ENCODE measurements at regions not wholly inside any gene's neighbourhood (a gene's known extent, or its start where the extent isn't known, plus 50 kb on each side); places are given as distances from the start of the nearest gene placed in this dataset.

- TF ChIP-seq ELK1 (IDR thresholded peaks at IDR 0.05; ENCODE audit: borderline replicate concordance, low read depth, low read length): no peak
- TF ChIP-seq BHLHE40 (IDR thresholded peaks at IDR 0.05; ENCODE audit: low read depth, low read length): no peak
Measured at GRCh38 chr12:75874441-75874840, 157.1 kb downstream of the PHLDA1 start (continued).

GRCh38 chr12:75872762-75873161 lies 158.8 kb downstream of the PHLDA1 start:
- peak overlapping the region; percentile 36; the same call in 1 of the 3 replicates for H2BK15ac ChIP-seq (ENCODE audit: low read depth, low read length)
- no peak overlapping the region for H3K4me2 ChIP-seq (ENCODE audit: low read depth, low read length)
- H3K23ac ChIP-seq (ENCODE audit: low read depth, low read length): no peak overlapping the region
- dilution Hi-C loops (cut with HindIII; ENCODE audit: low sequenced_read_pairs, unreplicated experiment): no loop called here
- no peaks in the 10 kb centered on the region for H3K36me3 ChIP-seq (ENCODE audit: control insufficient read depth, insufficient read depth, low read length)
- in situ Hi-C loops (cut with MboI; ENCODE audit: low sequenced_read_pairs): no loop called here
- no peak overlapping the region for H3K27ac ChIP-seq (ENCODE audit: insufficient read depth, low read length)
- H2AK9ac ChIP-seq (replicated peaks; ENCODE audit: low read depth, low read length, poor library complexity): no peak overlapping the region
- DNase-seq (no peak), ATAC-seq (ENCODE audit: low read depth) (no peak)
- H4K20me1 ChIP-seq (ENCODE audit: insufficient read depth, low read length): no peaks in the 10 kb centered on the region
- H3K18ac ChIP-seq (ENCODE audit: low read depth, low read length): peak overlapping the region; percentile 47; the same call in 1 of the 2 replicates
- no peak for TF ChIP-seq FOS (IDR thresholded peaks at IDR 0.05; ENCODE audit: low read depth, low read length)
- no peak overlapping the region for H3K4me3 ChIP-seq (ENCODE audit: insufficient read depth, low read depth, low read length)
- 0 out of 2 replicates have a peak overlapping the region, but pooled peaks have one; percentile 8 for H3K14ac ChIP-seq (replicated peaks; ENCODE audit: low read depth, low read length)
- H2BK20ac ChIP-seq (ENCODE audit: low read depth, low read length): 0 out of 2 replicates have a peak overlapping the region, but pooled peaks have one; percentile 2
- peak overlapping the region; percentile 36; the same call in 1 of the 2 replicates for H3K4ac ChIP-seq (ENCODE audit: low read depth, low read length)
- no peaks in the 10 kb centered on the region for H3K27me3 ChIP-seq (ENCODE audit: control insufficient read depth, insufficient read depth, low read length)
- WGBS, 2 experiments (ENCODE audit: extremely low coverage in 2 of 2, insufficient read length in 1 of 2): 100% methylated on average over 1 of the region's 2 CpGs; no CpG with 5 or more reads in 1 of the 2 experiments
- no peaks in the 10 kb centered on the region for H3K9me3 ChIP-seq (ENCODE audit: control insufficient read depth, insufficient read depth, low read length)
- ChIA-PET POLR2A (ENCODE audit: unreplicated experiment) (no interaction called here), CTCF (no interaction called here)
- no peak overlapping the region for H3K56ac ChIP-seq (ENCODE audit: extremely low read depth, insufficient read depth, low read length)
- no peak overlapping the region; the same call in 1 of the 2 replicates for H2BK120ac ChIP-seq (ENCODE audit: low read depth, low read length)
- H2AFZ ChIP-seq (replicated peaks; ENCODE audit: low read length, poor library complexity): no peak overlapping the region
- H3K9me1 ChIP-seq (ENCODE audit: insufficient read depth, low read length): peaks cover 7% of the 10 kb centered on the region
- H3K79me1 ChIP-seq (ENCODE audit: low read depth in 1 of 2, low read length in 2 of 2): peaks cover 0 to 4% of the 10 kb centered on the region in 2 experiments; a peak in 1 of 4 replicates
- H2AK5ac ChIP-seq (ENCODE audit: low read depth, low read length): peak overlapping the region; percentile 44
- peaks cover 14% of the 10 kb centered on the region for H3K4me1 ChIP-seq (ENCODE audit: control insufficient read depth, insufficient read depth, low read length)
- peak overlapping the region; percentile 35; the same call in 1 of the 2 replicates for H4K5ac ChIP-seq (ENCODE audit: low read depth, low read length)
- intact Hi-C loops (cut with micrococcal nuclease): loop anchor here (10.0 kb wide), 1 partner anchor 118 kb away; no protein-coding TSS in a partner anchor
- no TSS peak for BruUV-seq (replicated peaks)
- no peak overlapping the region for H3K9ac ChIP-seq (ENCODE audit: low read depth, low read length)
- peak overlapping the region; percentile 8 to 17; a peak in 1 of 4 replicates for H4K8ac ChIP-seq (ENCODE audit: low read depth in 2 of 2, low read length in 2 of 2)
- H2BK5ac ChIP-seq (ENCODE audit: low read depth, low read length, poor library complexity, severe bottlenecking): no peak overlapping the region
- peak overlapping the region; percentile 42; the same call in 1 of the 2 replicates for H4K91ac ChIP-seq (ENCODE audit: insufficient read depth, low read depth, low read length)
